DND-41 (cell line): ENCODE measurements at regions not wholly inside any gene's neighbourhood (a gene's known extent, or its start where the extent isn't known, plus 50 kb on each side); places are given as distances from the start of the nearest gene placed in this dataset.

ENCODE experiments used
- EZH2 ChIP-seq: IDR thresholded peaks from 3 replicates; pipeline ENCODE4 v1.6.1; 2012; ENCODE audit warnings: borderline replicate concordance, low read depth, mild to moderate bottlenecking, moderate library complexity, low read length, inconsistent platforms; ENCODE audit not compliant: severe bottlenecking
- TF ChIP-seq, protein P1 (sequence below): IDR thresholded peaks from 2 replicates; pipeline ENCODE4 v1.5.1; 2012; ENCODE audit warnings: borderline replicate concordance, low read length, moderate library complexity, mild to moderate bottlenecking; ENCODE audit not compliant: poor library complexity, severe bottlenecking; ENCODE audit errors: extremely low read depth

DNA sequence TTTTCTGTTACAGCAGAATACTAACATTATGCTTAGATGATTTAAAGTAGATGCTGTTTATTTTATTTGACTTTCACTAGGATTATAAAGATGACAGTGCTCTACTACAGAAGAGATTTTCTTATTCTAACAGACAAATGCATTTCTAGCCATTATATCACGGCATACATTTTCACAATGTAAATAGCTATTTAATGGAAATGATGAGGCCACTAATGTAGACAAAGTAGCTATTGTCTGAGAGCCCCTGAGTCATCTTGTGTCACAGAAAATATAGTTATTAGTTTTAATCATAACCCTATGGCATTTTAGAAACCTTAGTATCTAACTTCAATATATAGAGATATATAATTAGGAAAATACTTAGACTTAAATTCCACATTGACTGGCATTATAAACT lies 158.0 kb upstream of the AHR start:
- TF ChIP-seq, protein P1, sequence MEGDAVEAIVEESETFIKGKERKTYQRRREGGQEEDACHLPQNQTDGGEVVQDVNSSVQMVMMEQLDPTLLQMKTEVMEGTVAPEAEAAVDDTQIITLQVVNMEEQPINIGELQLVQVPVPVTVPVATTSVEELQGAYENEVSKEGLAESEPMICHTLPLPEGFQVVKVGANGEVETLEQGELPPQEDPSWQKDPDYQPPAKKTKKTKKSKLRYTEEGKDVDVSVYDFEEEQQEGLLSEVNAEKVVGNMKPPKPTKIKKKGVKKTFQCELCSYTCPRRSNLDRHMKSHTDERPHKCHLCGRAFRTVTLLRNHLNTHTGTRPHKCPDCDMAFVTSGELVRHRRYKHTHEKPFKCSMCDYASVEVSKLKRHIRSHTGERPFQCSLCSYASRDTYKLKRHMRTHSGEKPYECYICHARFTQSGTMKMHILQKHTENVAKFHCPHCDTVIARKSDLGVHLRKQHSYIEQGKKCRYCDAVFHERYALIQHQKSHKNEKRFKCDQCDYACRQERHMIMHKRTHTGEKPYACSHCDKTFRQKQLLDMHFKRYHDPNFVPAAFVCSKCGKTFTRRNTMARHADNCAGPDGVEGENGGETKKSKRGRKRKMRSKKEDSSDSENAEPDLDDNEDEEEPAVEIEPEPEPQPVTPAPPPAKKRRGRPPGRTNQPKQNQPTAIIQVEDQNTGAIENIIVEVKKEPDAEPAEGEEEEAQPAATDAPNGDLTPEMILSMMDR = no peak
- no peak for TF ChIP-seq EZH2
